ENCODE measurements at regions not wholly inside any gene's neighbourhood (a gene's known extent, or its start where the extent isn't known, plus 50 kb on each side); places are given as distances from the start of the nearest gene placed in this dataset.

- in situ Hi-C loops (cut with MboI): no loop called here
- Histone ChIP-seq H3K4me3 (no peak overlapping the region), H3K36me3 (ENCODE audit: control insufficient read depth in 2 of 2, insufficient read depth in 2 of 2, low read length in 1 of 2) (no peaks in the 10 kb centered on the region), H3K9ac (ENCODE audit: control insufficient read depth, insufficient read depth, low read length) (no peak overlapping the region), H3K27ac (ENCODE audit: control insufficient read depth, insufficient read depth) (no peak overlapping the region), H3K4me2 (ENCODE audit: control insufficient read depth, insufficient read depth) (no peak overlapping the region), H4K20me1 (ENCODE audit: control insufficient read depth, insufficient read depth) (no peaks in the 10 kb centered on the region), H3K79me2 (ENCODE audit: control insufficient read depth, insufficient read depth, low read length) (no peaks in the 10 kb centered on the region), H3K27me3 (replicated peaks in 1 of 2; ENCODE audit: control insufficient read depth in 2 of 2, insufficient read depth in 2 of 2, low read length in 1 of 2) (no peaks in the 10 kb centered on the region), H2AFZ (ENCODE audit: control insufficient read depth, low read depth, low read length) (no peak overlapping the region), H3K4me1 (ENCODE audit: control insufficient read depth, insufficient read depth, low read length) (peaks cover 7% of the 10 kb centered on the region), H3K9me3 (replicated peaks; ENCODE audit: control insufficient read depth, insufficient read depth, low read length) (no peaks in the 10 kb centered on the region; the same call in 2 of the 3 replicates)
- TF ChIP-seq POU2F2 (IDR thresholded peaks at IDR 0.05; ENCODE audit: borderline replicate concordance, low read depth, low read length) (no peak), CBFB (IDR thresholded peaks at IDR 0.05; ENCODE audit: low read depth) (no peak), YBX1 (IDR thresholded peaks at IDR 0.05) (no peak), EP300 (IDR thresholded peaks at IDR 0.05; ENCODE audit: borderline replicate concordance in 1 of 2, control insufficient read depth in 1 of 2, low read depth in 2 of 2, low read length in 2 of 2) (no peak), ZNF217 (IDR thresholded peaks at IDR 0.05) (no peak), GABPA (IDR thresholded peaks at IDR 0.05; ENCODE audit: low read depth) (no peak), BCLAF1 (IDR thresholded peaks at IDR 0.05) (no peak), ELK1 (IDR thresholded peaks at IDR 0.05; ENCODE audit: low read depth, low read length) (no peak), NBN (IDR thresholded peaks at IDR 0.05) (no peak), TARDBP (IDR thresholded peaks at IDR 0.05; ENCODE audit: borderline replicate concordance) (no peak), ASH2L (IDR thresholded peaks at IDR 0.05; ENCODE audit: borderline replicate concordance, low read depth) (no peak), TCF7 (IDR thresholded peaks at IDR 0.05; ENCODE audit: borderline replicate concordance) (no peak)
- TF ChIP-seq, protein P1, sequence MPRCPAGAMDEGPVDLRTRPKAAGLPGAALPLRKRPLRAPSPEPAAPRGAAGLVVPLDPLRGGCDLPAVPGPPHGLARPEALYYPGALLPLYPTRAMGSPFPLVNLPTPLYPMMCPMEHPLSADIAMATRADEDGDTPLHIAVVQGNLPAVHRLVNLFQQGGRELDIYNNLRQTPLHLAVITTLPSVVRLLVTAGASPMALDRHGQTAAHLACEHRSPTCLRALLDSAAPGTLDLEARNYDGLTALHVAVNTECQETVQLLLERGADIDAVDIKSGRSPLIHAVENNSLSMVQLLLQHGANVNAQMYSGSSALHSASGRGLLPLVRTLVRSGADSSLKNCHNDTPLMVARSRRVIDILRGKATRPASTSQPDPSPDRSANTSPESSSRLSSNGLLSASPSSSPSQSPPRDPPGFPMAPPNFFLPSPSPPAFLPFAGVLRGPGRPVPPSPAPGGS (IDR thresholded peaks at IDR 0.05; ENCODE audit: borderline replicate concordance, insufficient read depth, low read depth, low read length, poor library complexity, severe bottlenecking): no peak
- POLR2A ChIA-PET: interaction anchor here (0.5 kb wide), 1 partner anchor 1925 kb away, joined by 3 read pairs; no protein-coding TSS in a partner anchor
- no peak for ATAC-seq
- DNase-seq (ENCODE audit: low read depth, low spot score): no peak
- SMC1A ChIA-PET (ENCODE audit: uncharacterized antibody, unreplicated experiment): interaction anchor here (0.6 to 3.3 kb wide), 7 partner anchors 10 to 234 kb away, joined by 3 to 10 read pairs (median 4); no protein-coding TSS in a partner anchor
- BruUV-seq (replicated peaks): no TSS peak
- no peak for FAIRE-seq
- CTCF ChIA-PET: interaction anchor here (1.0 kb wide), 1 partner anchor 153 kb away, joined by 3 read pairs; no protein-coding TSS in a partner anchor
- 0% methylated on average over 1 of the region's 1 CpG for WGBS (ENCODE audit: insufficient coverage, insufficient replicate concordance, low lambda C conversion rate, missing lambda C conversion rate)
- intact Hi-C loops (cut with micrococcal nuclease; ENCODE audit: unreplicated experiment): no loop called here
- RAD21 ChIA-PET (ENCODE audit: unreplicated experiment): interaction anchor here (0.5 kb wide), 1 partner anchor 67 kb away, joined by 3 read pairs; no protein-coding TSS in a partner anchor
These were observed 201.1 kb downstream of the PALM2AKAP2 start for GRCh38 chr9:109981091-109981490.
